NCI-H524 (cell line): ENCODE measurements at regions not wholly inside any gene's neighbourhood (a gene's known extent, or its start where the extent isn't known, plus 50 kb on each side); places are given as distances from the start of the nearest gene placed in this dataset.
A peak's percentile ranks its signal among the peaks of the same experiment; 100 is the strongest.

Source experiments
- DNase-seq, 2 experiments: peaks; one replicate each; lab custom pipeline; 2025; lab: John Stamatoyannopoulos, UW

DNA sequence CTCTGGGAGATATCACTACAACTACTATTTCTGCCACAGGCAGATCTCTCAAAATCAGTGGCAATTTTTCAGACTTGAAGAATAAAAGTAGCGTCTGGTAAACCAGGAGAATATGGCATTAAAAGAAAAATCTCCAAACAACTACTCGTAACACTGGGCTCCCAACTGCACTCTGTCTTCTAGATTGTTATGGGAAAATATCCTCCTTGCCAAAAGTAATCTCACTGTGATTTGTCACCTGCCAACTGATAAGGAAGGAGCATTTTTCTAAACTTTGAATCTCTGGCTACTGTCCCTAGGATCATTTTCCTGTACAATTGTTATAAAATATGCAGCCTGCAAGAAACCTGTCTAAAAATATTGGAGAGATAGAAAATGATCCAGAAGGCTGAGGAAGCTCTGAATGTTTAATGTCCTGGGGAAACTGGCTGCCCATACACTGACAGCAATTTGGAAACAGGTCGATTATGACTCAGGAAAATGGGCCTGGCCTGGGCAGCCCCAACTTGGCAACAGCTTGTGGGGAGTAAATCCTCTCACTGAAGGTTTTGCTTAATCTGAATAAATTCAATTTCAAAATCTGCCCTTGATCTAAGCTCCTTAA lies 90.5 kb upstream of the DBX1 start:
- DNase-seq: peak; percentile 53 to 89

- peak; percentile 9 to 64 for DNase-seq
Measured at GRCh38 chr11:20249796-20250195, 89.5 kb upstream of the DBX1 start.

DNA sequence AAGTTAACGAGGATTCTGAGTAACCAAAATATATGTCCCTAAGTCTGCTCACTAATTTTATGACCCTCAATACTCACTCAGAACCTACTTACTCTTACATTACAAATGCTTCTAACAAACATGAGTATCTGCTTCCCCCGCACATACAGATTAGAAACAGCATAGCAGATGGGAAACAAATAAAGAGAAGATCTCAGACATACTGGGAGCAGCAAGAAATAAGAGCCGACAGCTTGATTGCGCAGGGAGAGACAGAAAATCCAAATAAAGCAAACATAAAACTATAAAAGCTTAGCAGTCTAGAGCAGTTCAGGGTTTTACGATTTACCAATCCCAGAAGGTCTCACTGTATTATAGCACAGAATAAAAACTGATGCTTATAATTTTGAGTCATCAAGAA lies 89.1 kb upstream of the DBX1 start:
- DNase-seq: peak; percentile 68 to 84

GRCh38 chr11:20248871-20249270 lies 88.6 kb upstream of the DBX1 start:
- no peak for DNase-seq

DNA sequence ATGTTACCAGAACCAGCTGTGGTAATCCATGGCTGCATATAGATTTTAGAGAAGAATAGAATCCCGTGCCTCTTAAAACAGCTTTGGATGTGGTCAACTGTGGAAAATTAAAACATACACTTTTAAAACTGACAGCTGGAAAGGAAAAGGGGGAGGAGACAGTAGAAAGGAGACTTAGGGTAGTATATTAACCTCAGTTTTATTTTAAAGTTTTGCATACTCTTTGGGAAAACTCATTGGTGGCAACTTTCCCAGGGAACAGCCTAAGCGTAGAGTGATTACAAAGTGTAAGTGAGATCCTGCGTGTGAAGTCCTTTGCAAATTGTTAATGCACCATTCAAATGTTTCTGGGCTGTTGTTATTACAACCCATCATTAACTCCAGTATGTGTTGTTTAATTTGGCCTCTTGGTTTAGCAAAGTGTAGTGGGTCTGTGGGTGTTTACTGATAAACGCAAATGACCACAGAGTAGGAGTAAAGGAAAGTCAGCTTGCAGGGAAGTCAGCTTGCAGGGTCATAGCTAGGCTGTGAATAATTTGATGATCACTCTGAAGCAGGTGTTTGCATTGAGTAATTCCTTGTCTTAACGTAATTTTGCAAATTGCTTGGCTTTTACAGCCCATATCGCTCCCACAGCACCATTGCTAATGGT lies 88.0 kb upstream of the DBX1 start:
- peak in 1 of 2 experiments; percentile 17 for DNase-seq

GRCh38 chr11:20247591-20248007 lies 87.3 kb upstream of the DBX1 start:
- no peak for DNase-seq

DNA sequence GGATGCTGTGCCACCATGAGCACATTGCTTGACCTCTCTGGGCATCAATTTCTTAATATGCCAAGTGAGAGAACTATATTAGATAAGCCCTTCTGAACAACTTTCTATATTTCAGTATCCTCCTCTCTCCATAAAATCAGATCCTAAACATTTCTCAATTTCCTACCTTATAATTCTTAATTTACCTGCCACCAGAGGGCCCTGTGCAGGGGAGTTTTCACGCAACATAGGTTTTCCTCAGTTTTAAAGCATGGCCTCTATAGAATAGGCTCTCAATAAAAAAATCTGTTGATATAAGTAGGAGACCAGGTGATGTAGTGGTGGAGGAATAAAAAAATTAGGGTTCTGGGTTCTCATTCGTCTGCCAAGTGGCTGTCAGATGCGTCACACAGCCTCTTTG lies 83.7 kb upstream of the DBX1 start:
- DNase-seq: no peak

- peak; percentile 6 to 23 for DNase-seq
Measured at GRCh38 chr11:20238712-20239111, 78.4 kb upstream of the DBX1 start.

- DNase-seq: peak in 1 of 2 experiments; percentile 52
Measured at GRCh38 chr11:20235164-20235563, 74.9 kb upstream of the DBX1 start.

DNA sequence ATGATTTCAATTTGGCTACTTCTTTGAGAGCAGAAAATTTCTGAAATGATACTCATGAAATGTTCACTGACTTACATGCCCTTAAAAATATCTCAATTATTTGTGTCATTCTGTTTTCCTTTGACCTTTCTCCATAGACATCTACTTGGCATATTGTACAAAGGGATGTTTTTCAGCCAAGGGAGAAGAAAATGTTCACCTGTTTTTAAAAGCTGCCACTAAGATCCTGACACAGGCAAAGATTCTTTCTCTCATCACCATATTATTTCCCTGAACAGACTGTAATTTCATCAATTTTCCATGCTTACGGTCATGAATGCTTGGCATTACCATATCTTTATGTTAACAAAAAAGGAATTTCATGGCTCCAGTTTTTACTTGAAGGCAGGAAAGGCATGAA lies 67.4 kb upstream of the DBX1 start:
- DNase-seq: no peak

DNA sequence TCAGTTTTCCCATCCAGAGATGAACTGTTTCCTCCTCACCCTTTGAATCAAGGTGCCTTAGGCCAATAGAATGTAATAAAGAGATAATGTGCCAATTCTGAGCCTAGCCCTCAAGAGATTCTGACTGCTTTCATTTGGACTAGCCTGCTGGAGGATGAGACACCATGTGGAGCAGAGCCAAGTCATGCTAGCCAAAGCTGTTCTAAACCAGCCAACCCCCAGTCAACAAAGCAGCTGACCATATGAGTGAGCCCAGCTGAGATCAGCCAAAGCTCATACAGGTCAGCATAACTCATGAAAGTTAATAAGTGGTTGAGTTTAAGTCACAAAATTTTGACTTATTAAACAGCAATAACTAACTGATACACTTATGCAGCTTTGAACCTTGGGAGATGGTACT lies 66.7 kb upstream of the DBX1 start:
- no peak for DNase-seq

GRCh38 chr11:20221566-20221965 lies 61.3 kb upstream of the DBX1 start:
- DNase-seq: no peak

GRCh38 chr11:20213790-20214189 lies 53.5 kb upstream of the DBX1 start:
- DNase-seq: peak; percentile 7 to 64

- DNase-seq: no peak
Measured at GRCh38 chr11:20211691-20212090, 51.4 kb upstream of the DBX1 start.
